K562 (cell line): ENCODE measurements at regions not wholly inside any gene's neighbourhood (a gene's known extent, or its start where the extent isn't known, plus 50 kb on each side); places are given as distances from the start of the nearest gene placed in this dataset.

Experiments
- ATAC-seq: fragments of 200-7000 bp; cut with Tn5 transposase; 3 replicates; pipeline ENCODE4 v1.9.1; 2020; ENCODE audit warnings: moderate library complexity
- BruUV-seq: library from RNA; stranded (reverse); fragments of 400-500 nt; replicated peaks from 2 replicates; lab custom pipeline; 2021; lab: Mats Ljungman, UMichigan
- CTCF ChIA-PET: fragments of 300-600 bp; formaldehyde crosslinking; extraction: SDS; loops from one replicate; lab custom pipeline; 2021; ENCODE audit warnings: low intra/inter-chr PET ratio; lab: Yijun Ruan, JAX
- POLR2A ChIA-PET: fragments of 300-600, 350-650 bp; sonication (Branson Sonifier 250); formaldehyde crosslinking; extraction: SDS; loops from one replicate; lab custom pipeline; 2021; ENCODE audit warnings: antibody characterized with exemption, inconsistent platforms; lab: Yijun Ruan, JAX
- DNase-seq, 4 experiments: peaks; one replicate each; pipeline versions ENCODE4 v3.0.0 to v3.0.0-alpha.2; 2011 to 2018; ENCODE audit warnings: low spot score in 3 of 4, mixed read lengths in 3 of 4; ENCODE audit errors: extremely low read depth in 1 of 4
- FAIRE-seq: peaks from 2 replicates; lab custom pipeline; 2011; peaks lifted over from hg19 to GRCh38; lab: Jason Lieb, UNC
- H2AFZ ChIP-seq: 2 replicates; pipeline ENCODE4 v1.6.0; 2011; ENCODE audit warnings: low read depth, low read length, control low read depth, inconsistent platforms
- H3K27ac ChIP-seq: fragments of 200-600 bp; 3 replicates; pipeline ENCODE4 v1.8.0; 2011; ENCODE audit warnings: low read depth, mild to moderate bottlenecking, control low read depth, inconsistent platforms, low read length, moderate library complexity, mixed read lengths; ENCODE audit errors: extremely low read depth
- H3K27me3 ChIP-seq, 2 experiments: fragments of 300-600 bp in 1 of 2; 2 replicates in 1 of 2; 3 replicates in 1 of 2; pipeline versions ENCODE4 v1.6.0 to v1.8.0; 2011; ENCODE audit warnings: inconsistent platforms in 2 of 2, low read length in 2 of 2, mild to moderate bottlenecking in 1 of 2, mixed read lengths in 1 of 2, moderate library complexity in 1 of 2; ENCODE audit not compliant: control insufficient read depth in 2 of 2, insufficient read depth in 2 of 2
- H3K36me3 ChIP-seq: fragments of 300-600 bp; 3 replicates; pipeline ENCODE4 v1.8.0; 2011; ENCODE audit warnings: mild to moderate bottlenecking, low read length, inconsistent platforms; ENCODE audit not compliant: control insufficient read depth, insufficient read depth
- H3K4me1 ChIP-seq, 2 experiments: fragments of 200-600 bp in 1 of 2; replicated peaks in 1 of 2; 2 replicates in 1 of 2; 3 replicates in 1 of 2; pipeline versions ENCODE4 v1.5.1 to v1.8.0; 2011; ENCODE audit warnings: inconsistent platforms in 2 of 2, low read length in 2 of 2, mild to moderate bottlenecking in 1 of 2, mixed read lengths in 1 of 2, moderate library complexity in 1 of 2; ENCODE audit not compliant: control insufficient read depth in 2 of 2, insufficient read depth in 2 of 2
- H3K4me2 ChIP-seq: 2 replicates; pipeline ENCODE4 v1.6.1; 2011; ENCODE audit warnings: low read length, control low read depth, inconsistent platforms, mixed read lengths; ENCODE audit not compliant: insufficient read depth
- H3K4me3 ChIP-seq: fragments of 200-600 bp; sonication (generic), shearing (Covaris generic); 2 replicates; pipeline ENCODE4 v1.5.1; 2016; ENCODE audit warnings: control low read depth, inconsistent platforms
- H3K79me2 ChIP-seq: fragments of 200-600 bp; 3 replicates; pipeline ENCODE4 v1.8.0; 2011; ENCODE audit warnings: low read length, inconsistent platforms; ENCODE audit not compliant: control insufficient read depth, insufficient read depth
- H3K9ac ChIP-seq, 2 experiments: 2 replicates each; pipeline versions ENCODE4 v1.6.0 to v1.6.1; 2011; ENCODE audit warnings: low read depth in 2 of 2, low read length in 2 of 2, control low read depth in 1 of 2, inconsistent platforms in 1 of 2, mild to moderate bottlenecking in 1 of 2, mixed read lengths in 1 of 2; ENCODE audit not compliant: insufficient read depth in 1 of 2
- H3K9me1 ChIP-seq: one replicate; pipeline ENCODE4 v1.6.0; 2011; ENCODE audit warnings: inconsistent platforms, mild to moderate bottlenecking, low read length, moderate library complexity; ENCODE audit not compliant: control insufficient read depth, insufficient read depth
- H3K9me3 ChIP-seq: replicated peaks from 2 replicates; pipeline ENCODE4 v1.5.1; 2011; ENCODE audit warnings: low read depth, low read length, inconsistent platforms; ENCODE audit not compliant: control insufficient read depth, insufficient read depth
- H4K20me1 ChIP-seq: replicated peaks from 2 replicates; pipeline ENCODE4 v1.6.1; 2011; ENCODE audit warnings: low read length, inconsistent platforms, mixed read lengths; ENCODE audit not compliant: control insufficient read depth, insufficient read depth
- EHMT2 ChIP-seq: fragments of 450-650 bp; IDR thresholded peaks from 2 replicates; pipeline ENCODE4 v1.6.1; 2018; ENCODE audit warnings: antibody characterized with exemption
- NEUROD1 ChIP-seq: fragments of 150-350 bp; IDR thresholded peaks from 2 replicates; pipeline ENCODE4 v1.6.1; 2014; ENCODE audit warnings: borderline replicate concordance, low read length, low read depth; ENCODE audit not compliant: partially characterized antibody
- RHOXF2B ChIP-seq: fragments of 250-450 bp; sonication (Bioruptor Pico); conservative IDR thresholded peaks from 2 replicates; pipeline ENCODE4 v1.5.1; 2021
- TEAD1 ChIP-seq, 2 experiments: fragments of 450-650 bp in 1 of 2; sonication (generic) in 1 of 2; formaldehyde crosslinking; IDR thresholded peaks; 2 replicates each; pipeline versions ENCODE4 v1.4.0 to v1.8.0; 2020 to 2022; ENCODE audit warnings: mild to moderate bottlenecking in 2 of 2, missing genetic modification reagents in 1 of 2
- ZNF75A ChIP-seq: fragments of 450-650 bp; formaldehyde crosslinking; IDR thresholded peaks from 2 replicates; pipeline ENCODE4 v1.4.0; 2020; ENCODE audit warnings: mild to moderate bottlenecking
- in situ Hi-C: fragments of 300-500 bp; cut with MboI; formaldehyde crosslinking; loops from 4 replicates; pipeline ENCODE4 v1.15.0; 2018; ENCODE audit warnings: inconsistent platforms, mixed read lengths
- intact Hi-C: fragments of 100-400 bp; cut with micrococcal nuclease; formaldehyde crosslinking; loops from 2 replicates; pipeline ENCODE4 v1.14.2; 2022
- TF ChIP-seq, protein P1 (sequence below): fragments of 250-450 bp; sonication (Bioruptor Pico); IDR thresholded peaks from 2 replicates; pipeline ENCODE4 v1.4.0; 2020; ENCODE audit warnings: mild to moderate bottlenecking, moderate library complexity
- TF ChIP-seq, protein P2 (sequence below): IDR thresholded peaks from 2 replicates; pipeline ENCODE4 v1.6.1; 2014; ENCODE audit warnings: antibody characterized with exemption
- TF ChIP-seq, protein P3 (sequence below), 2 experiments: fragments of 450-650 bp; formaldehyde crosslinking in 1 of 2; IDR thresholded peaks; 2 replicates each; pipeline versions ENCODE4 v1.4.0 to v1.6.1; 2014 to 2020; ENCODE audit warnings: mild to moderate bottlenecking in 2 of 2, borderline replicate concordance in 1 of 2, low read depth in 1 of 2

DNA sequence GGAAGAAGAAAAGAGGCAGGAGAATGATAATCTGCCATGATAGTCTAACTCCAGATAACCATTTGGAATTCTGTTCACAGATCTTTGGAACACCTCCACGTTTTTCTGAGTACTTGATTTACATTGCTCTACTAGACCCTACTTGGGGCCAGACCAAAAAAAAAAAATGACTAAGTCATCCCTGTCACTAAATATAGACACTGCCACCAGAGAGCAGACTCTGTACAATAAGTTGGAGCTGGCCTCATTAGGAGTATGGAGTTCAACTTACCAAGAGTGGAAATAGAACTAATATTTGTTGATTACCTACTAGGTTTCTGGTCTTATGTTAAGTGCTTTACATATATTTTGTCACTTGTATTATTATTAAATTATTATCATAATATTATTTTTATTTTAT, 80.9 kb upstream of the ZNF800 start (continued):
- TF ChIP-seq, protein P1, sequence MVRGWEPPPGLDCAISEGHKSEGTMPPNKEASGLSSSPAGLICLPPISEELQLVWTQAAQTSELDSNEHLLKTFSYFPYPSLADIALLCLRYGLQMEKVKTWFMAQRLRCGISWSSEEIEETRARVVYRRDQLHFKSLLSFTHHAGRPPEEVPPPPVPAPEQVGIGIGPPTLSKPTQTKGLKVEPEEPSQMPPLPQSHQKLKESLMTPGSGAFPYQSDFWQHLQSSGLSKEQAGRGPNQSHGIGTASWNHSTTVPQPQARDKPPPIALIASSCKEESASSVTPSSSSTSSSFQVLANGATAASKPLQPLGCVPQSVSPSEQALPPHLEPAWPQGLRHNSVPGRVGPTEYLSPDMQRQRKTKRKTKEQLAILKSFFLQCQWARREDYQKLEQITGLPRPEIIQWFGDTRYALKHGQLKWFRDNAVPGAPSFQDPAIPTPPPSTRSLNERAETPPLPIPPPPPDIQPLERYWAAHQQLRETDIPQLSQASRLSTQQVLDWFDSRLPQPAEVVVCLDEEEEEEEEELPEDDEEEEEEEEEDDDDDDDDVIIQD, result no peak

DNA sequence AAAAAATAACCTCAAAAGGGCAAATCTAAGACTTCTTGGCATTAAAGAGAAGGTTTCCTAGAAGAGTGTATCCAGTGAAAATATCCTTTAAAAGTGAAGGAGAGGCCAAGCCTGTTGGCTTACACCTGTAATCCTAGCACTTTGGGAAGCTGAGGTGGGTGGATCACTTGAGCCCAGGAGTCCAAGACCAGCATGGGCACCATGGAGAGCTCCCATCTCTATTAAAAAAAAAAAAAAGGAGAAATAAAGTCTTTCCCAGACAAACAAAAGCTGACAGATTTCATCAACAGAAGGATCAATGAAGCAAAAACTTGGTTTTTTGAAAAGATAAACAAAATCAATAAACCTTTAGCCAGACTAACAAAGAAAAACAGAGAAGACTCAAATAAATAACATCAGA, 67.6 kb upstream of the ZNF800 start:
- H2AFZ ChIP-seq, result no peak overlapping the region
- intact Hi-C loops, result no loop called here
- no peaks in the 10 kb centered on the region for H3K27me3 ChIP-seq
- no peak for FAIRE-seq
- DNase-seq, result no peak
- POLR2A ChIA-PET, result no interaction called here
- H3K4me3 ChIP-seq, result no peak overlapping the region
- H3K36me3 ChIP-seq, result no peaks in the 10 kb centered on the region
- no peak for ATAC-seq
- in situ Hi-C loops, result no loop called here
- no peak overlapping the region for H3K27ac ChIP-seq
- no peaks in the 10 kb centered on the region for H3K4me1 ChIP-seq
- H3K9ac ChIP-seq, result no peak overlapping the region
- H3K4me2 ChIP-seq, result no peak overlapping the region
- H3K9me3 ChIP-seq, result no peaks in the 10 kb centered on the region
- no peaks in the 10 kb centered on the region for H3K79me2 ChIP-seq
- BruUV-seq, result no TSS peak
- H4K20me1 ChIP-seq, result no peaks in the 10 kb centered on the region
- CTCF ChIA-PET, result no interaction called here
- no peaks in the 10 kb centered on the region for H3K9me1 ChIP-seq
- TF ChIP-seq, protein P2, sequence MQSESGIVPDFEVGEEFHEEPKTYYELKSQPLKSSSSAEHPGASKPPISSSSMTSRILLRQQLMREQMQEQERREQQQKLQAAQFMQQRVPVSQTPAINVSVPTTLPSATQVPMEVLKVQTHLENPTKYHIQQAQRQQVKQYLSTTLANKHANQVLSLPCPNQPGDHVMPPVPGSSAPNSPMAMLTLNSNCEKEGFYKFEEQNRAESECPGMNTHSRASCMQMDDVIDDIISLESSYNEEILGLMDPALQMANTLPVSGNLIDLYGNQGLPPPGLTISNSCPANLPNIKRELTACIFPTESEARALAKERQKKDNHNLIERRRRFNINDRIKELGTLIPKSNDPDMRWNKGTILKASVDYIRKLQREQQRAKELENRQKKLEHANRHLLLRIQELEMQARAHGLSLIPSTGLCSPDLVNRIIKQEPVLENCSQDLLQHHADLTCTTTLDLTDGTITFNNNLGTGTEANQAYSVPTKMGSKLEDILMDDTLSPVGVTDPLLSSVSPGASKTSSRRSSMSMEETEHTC, result no peak
- no peak for TF ChIP-seq ZNF75A (CRISPR knock-in tag)
- no peak for TF ChIP-seq RHOXF2B (CRISPR knock-in tag)
- peak; percentile 47; the same call in 1 of the 2 replicates for TF ChIP-seq EHMT2
- TF ChIP-seq NEUROD1, result no peak
- no peak for TF ChIP-seq TEAD1 (CRISPR knock-in tag; IDR thresholded peaks at IDR 0.05)
- TF ChIP-seq, protein P3, sequence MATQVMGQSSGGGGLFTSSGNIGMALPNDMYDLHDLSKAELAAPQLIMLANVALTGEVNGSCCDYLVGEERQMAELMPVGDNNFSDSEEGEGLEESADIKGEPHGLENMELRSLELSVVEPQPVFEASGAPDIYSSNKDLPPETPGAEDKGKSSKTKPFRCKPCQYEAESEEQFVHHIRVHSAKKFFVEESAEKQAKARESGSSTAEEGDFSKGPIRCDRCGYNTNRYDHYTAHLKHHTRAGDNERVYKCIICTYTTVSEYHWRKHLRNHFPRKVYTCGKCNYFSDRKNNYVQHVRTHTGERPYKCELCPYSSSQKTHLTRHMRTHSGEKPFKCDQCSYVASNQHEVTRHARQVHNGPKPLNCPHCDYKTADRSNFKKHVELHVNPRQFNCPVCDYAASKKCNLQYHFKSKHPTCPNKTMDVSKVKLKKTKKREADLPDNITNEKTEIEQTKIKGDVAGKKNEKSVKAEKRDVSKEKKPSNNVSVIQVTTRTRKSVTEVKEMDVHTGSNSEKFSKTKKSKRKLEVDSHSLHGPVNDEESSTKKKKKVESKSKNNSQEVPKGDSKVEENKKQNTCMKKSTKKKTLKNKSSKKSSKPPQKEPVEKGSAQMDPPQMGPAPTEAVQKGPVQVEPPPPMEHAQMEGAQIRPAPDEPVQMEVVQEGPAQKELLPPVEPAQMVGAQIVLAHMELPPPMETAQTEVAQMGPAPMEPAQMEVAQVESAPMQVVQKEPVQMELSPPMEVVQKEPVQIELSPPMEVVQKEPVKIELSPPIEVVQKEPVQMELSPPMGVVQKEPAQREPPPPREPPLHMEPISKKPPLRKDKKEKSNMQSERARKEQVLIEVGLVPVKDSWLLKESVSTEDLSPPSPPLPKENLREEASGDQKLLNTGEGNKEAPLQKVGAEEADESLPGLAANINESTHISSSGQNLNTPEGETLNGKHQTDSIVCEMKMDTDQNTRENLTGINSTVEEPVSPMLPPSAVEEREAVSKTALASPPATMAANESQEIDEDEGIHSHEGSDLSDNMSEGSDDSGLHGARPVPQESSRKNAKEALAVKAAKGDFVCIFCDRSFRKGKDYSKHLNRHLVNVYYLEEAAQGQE (IDR thresholded peaks at IDR 0.05; ENCODE audit: borderline replicate concordance), result peak; percentile 74
- TF ChIP-seq, protein P3 (CRISPR knock-in tag; IDR thresholded peaks at IDR 0.05; ENCODE audit: low read depth), result no peak
